DOHH2 (cell line): ENCODE measurements at regions not wholly inside any gene's neighbourhood (a gene's known extent, or its start where the extent isn't known, plus 50 kb on each side); places are given as distances from the start of the nearest gene placed in this dataset.

Experiments
- EZH2phosphoT487 ChIP-seq: fragments of 200-600 bp; sonication (generic); IDR thresholded peaks from 2 replicates; pipeline ENCODE4 v1.6.1; 2017; ENCODE audit warnings: borderline replicate concordance, mild to moderate bottlenecking, antibody characterized with exemption, low read length, moderate library complexity, mixed read lengths
- TF ChIP-seq, protein P1 (sequence below): fragments of 200-600 bp; sonication (generic); IDR thresholded peaks from one replicate; pipeline ENCODE4 v1.5.1; 2014; ENCODE audit warnings: antibody characterized with exemption, mild to moderate bottlenecking, low read depth, low read length; ENCODE audit not compliant: poor library complexity, severe bottlenecking

- TF ChIP-seq, protein P1, sequence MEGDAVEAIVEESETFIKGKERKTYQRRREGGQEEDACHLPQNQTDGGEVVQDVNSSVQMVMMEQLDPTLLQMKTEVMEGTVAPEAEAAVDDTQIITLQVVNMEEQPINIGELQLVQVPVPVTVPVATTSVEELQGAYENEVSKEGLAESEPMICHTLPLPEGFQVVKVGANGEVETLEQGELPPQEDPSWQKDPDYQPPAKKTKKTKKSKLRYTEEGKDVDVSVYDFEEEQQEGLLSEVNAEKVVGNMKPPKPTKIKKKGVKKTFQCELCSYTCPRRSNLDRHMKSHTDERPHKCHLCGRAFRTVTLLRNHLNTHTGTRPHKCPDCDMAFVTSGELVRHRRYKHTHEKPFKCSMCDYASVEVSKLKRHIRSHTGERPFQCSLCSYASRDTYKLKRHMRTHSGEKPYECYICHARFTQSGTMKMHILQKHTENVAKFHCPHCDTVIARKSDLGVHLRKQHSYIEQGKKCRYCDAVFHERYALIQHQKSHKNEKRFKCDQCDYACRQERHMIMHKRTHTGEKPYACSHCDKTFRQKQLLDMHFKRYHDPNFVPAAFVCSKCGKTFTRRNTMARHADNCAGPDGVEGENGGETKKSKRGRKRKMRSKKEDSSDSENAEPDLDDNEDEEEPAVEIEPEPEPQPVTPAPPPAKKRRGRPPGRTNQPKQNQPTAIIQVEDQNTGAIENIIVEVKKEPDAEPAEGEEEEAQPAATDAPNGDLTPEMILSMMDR, result no peak
- TF ChIP-seq EZH2phosphoT487, result no peak
These were observed 81.5 kb upstream of the GK2 start for GRCh38 chr4:79489506-79489905.
